ENCODE measurements at regions not wholly inside any gene's neighbourhood (a gene's known extent, or its start where the extent isn't known, plus 50 kb on each side); places are given as distances from the start of the nearest gene placed in this dataset.

GRCh38 chr14:26926585-26926984 lies 328.8 kb upstream of the NOVA1 start:
- H3K36me3 ChIP-seq (ENCODE audit: insufficient read depth, insufficient read length, low read length), result no peaks in the 10 kb centered on the region
- TF ChIP-seq SUZ12 (IDR thresholded peaks at IDR 0.05; ENCODE audit: extremely low read depth, insufficient read depth, insufficient read length) (no peak), YY1 (IDR thresholded peaks at IDR 0.05; ENCODE audit: insufficient read depth, insufficient read length) (no peak), ZNF274 (IDR thresholded peaks at IDR 0.05; ENCODE audit: low read depth, low read length) (no peak)
- H3K4me1 ChIP-seq (ENCODE audit: insufficient read depth, insufficient read length), result no peaks in the 10 kb centered on the region
- H3K9ac ChIP-seq (ENCODE audit: insufficient read length, low read depth), result no peak overlapping the region
- no peaks in the 10 kb centered on the region for H3K9me3 ChIP-seq (ENCODE audit: insufficient read depth, low read length)
- H3K27me3 ChIP-seq (ENCODE audit: insufficient read depth, insufficient read length), result no peaks in the 10 kb centered on the region
- DNase-seq (ENCODE audit: low read depth, low spot score), result no peak
- H3K4me3 ChIP-seq (ENCODE audit: insufficient read length, low read depth), result no peak overlapping the region

GRCh38 chr14:26928019-26928418 lies 330.2 kb upstream of the NOVA1 start:
- Histone ChIP-seq H3K4me3 (ENCODE audit: insufficient read length, low read depth) (no peak overlapping the region), H3K27me3 (ENCODE audit: insufficient read depth, insufficient read length) (no peaks in the 10 kb centered on the region), H3K9ac (ENCODE audit: insufficient read length, low read depth) (no peak overlapping the region), H3K9me3 (ENCODE audit: insufficient read depth, low read length) (no peaks in the 10 kb centered on the region), H3K36me3 (ENCODE audit: insufficient read depth, insufficient read length, low read length) (no peaks in the 10 kb centered on the region), H3K4me1 (ENCODE audit: insufficient read depth, insufficient read length) (no peaks in the 10 kb centered on the region)
- no peak for TF ChIP-seq SUZ12 (IDR thresholded peaks at IDR 0.05; ENCODE audit: extremely low read depth, insufficient read depth, insufficient read length)
- no peak for TF ChIP-seq YY1 (IDR thresholded peaks at IDR 0.05; ENCODE audit: insufficient read depth, insufficient read length)
- no peak for TF ChIP-seq ZNF274 (IDR thresholded peaks at IDR 0.05; ENCODE audit: low read depth, low read length)
- no peak for DNase-seq (ENCODE audit: low read depth, low spot score)

- no peak for DNase-seq (ENCODE audit: low read depth, low spot score)
- TF ChIP-seq YY1 (IDR thresholded peaks at IDR 0.05; ENCODE audit: insufficient read depth, insufficient read length) (no peak), ZNF274 (IDR thresholded peaks at IDR 0.05; ENCODE audit: low read depth, low read length) (no peak), SUZ12 (IDR thresholded peaks at IDR 0.05; ENCODE audit: extremely low read depth, insufficient read depth, insufficient read length) (no peak)
- no peaks in the 10 kb centered on the region for H3K4me1 ChIP-seq (ENCODE audit: insufficient read depth, insufficient read length)
- H3K36me3 ChIP-seq (ENCODE audit: insufficient read depth, insufficient read length, low read length), result no peaks in the 10 kb centered on the region
- no peaks in the 10 kb centered on the region for H3K9me3 ChIP-seq (ENCODE audit: insufficient read depth, low read length)
- H3K9ac ChIP-seq (ENCODE audit: insufficient read length, low read depth), result no peak overlapping the region
- no peak overlapping the region for H3K4me3 ChIP-seq (ENCODE audit: insufficient read length, low read depth)
- H3K27me3 ChIP-seq (ENCODE audit: insufficient read depth, insufficient read length), result no peaks in the 10 kb centered on the region
Observed at GRCh38 chr14:26929361-26929760, 331.5 kb upstream of the NOVA1 start.

GRCh38 chr14:26930576-26930975 lies 332.7 kb upstream of the NOVA1 start:
- no peaks in the 10 kb centered on the region for H3K4me1 ChIP-seq (ENCODE audit: insufficient read depth, insufficient read length)
- 0 out of 2 replicates have a peak, but pooled peaks cover 3% of the 10 kb centered on the region for H3K9me3 ChIP-seq (ENCODE audit: insufficient read depth, low read length)
- H3K27me3 ChIP-seq (ENCODE audit: insufficient read depth, insufficient read length), result no peaks in the 10 kb centered on the region
- no peaks in the 10 kb centered on the region for H3K36me3 ChIP-seq (ENCODE audit: insufficient read depth, insufficient read length, low read length)
- TF ChIP-seq YY1 (IDR thresholded peaks at IDR 0.05; ENCODE audit: insufficient read depth, insufficient read length), result no peak
- no peak for TF ChIP-seq SUZ12 (IDR thresholded peaks at IDR 0.05; ENCODE audit: extremely low read depth, insufficient read depth, insufficient read length)
- no peak for TF ChIP-seq ZNF274 (IDR thresholded peaks at IDR 0.05; ENCODE audit: low read depth, low read length)
- no peak overlapping the region for H3K4me3 ChIP-seq (ENCODE audit: insufficient read length, low read depth)
- no peak for DNase-seq (ENCODE audit: low read depth, low spot score)
- H3K9ac ChIP-seq (ENCODE audit: insufficient read length, low read depth), result no peak overlapping the region

- Histone ChIP-seq H3K4me1 (ENCODE audit: insufficient read depth, insufficient read length) (no peaks in the 10 kb centered on the region), H3K9me3 (ENCODE audit: insufficient read depth, low read length) (peaks cover 11% of the 10 kb centered on the region; the same call in 1 of the 2 replicates), H3K27me3 (ENCODE audit: insufficient read depth, insufficient read length) (no peaks in the 10 kb centered on the region), H3K9ac (ENCODE audit: insufficient read length, low read depth) (no peak overlapping the region), H3K36me3 (ENCODE audit: insufficient read depth, insufficient read length, low read length) (no peaks in the 10 kb centered on the region), H3K4me3 (ENCODE audit: insufficient read length, low read depth) (no peak overlapping the region)
- no peak for TF ChIP-seq ZNF274 (IDR thresholded peaks at IDR 0.05; ENCODE audit: low read depth, low read length)
- no peak for TF ChIP-seq SUZ12 (IDR thresholded peaks at IDR 0.05; ENCODE audit: extremely low read depth, insufficient read depth, insufficient read length)
- TF ChIP-seq YY1 (IDR thresholded peaks at IDR 0.05; ENCODE audit: insufficient read depth, insufficient read length), result no peak
- no peak for DNase-seq (ENCODE audit: low read depth, low spot score)
Observed at GRCh38 chr14:26932606-26933005, 334.8 kb upstream of the NOVA1 start.

- TF ChIP-seq SUZ12 (IDR thresholded peaks at IDR 0.05; ENCODE audit: extremely low read depth, insufficient read depth, insufficient read length) (no peak), ZNF274 (IDR thresholded peaks at IDR 0.05; ENCODE audit: low read depth, low read length) (no peak), YY1 (IDR thresholded peaks at IDR 0.05; ENCODE audit: insufficient read depth, insufficient read length) (no peak)
- DNase-seq (ENCODE audit: low read depth, low spot score), result no peak
- no peaks in the 10 kb centered on the region for H3K36me3 ChIP-seq (ENCODE audit: insufficient read depth, insufficient read length, low read length)
Observed at GRCh38 chr14:26933431-26933830, 335.6 kb upstream of the NOVA1 start.

GRCh38 chr14:26934151-26934550 lies 336.3 kb upstream of the NOVA1 start:
- Histone ChIP-seq H3K9me3 (ENCODE audit: insufficient read depth, low read length) (peaks cover 11% of the 10 kb centered on the region; the same call in 1 of the 2 replicates), H3K9ac (ENCODE audit: insufficient read length, low read depth) (no peak overlapping the region), H3K27me3 (ENCODE audit: insufficient read depth, insufficient read length) (no peaks in the 10 kb centered on the region), H3K36me3 (ENCODE audit: insufficient read depth, insufficient read length, low read length) (no peaks in the 10 kb centered on the region), H3K4me1 (ENCODE audit: insufficient read depth, insufficient read length) (no peaks in the 10 kb centered on the region), H3K4me3 (ENCODE audit: insufficient read length, low read depth) (no peak overlapping the region)
- no peak for TF ChIP-seq YY1 (IDR thresholded peaks at IDR 0.05; ENCODE audit: insufficient read depth, insufficient read length)
- no peak for TF ChIP-seq ZNF274 (IDR thresholded peaks at IDR 0.05; ENCODE audit: low read depth, low read length)
- no peak for TF ChIP-seq SUZ12 (IDR thresholded peaks at IDR 0.05; ENCODE audit: extremely low read depth, insufficient read depth, insufficient read length)
- no peak for DNase-seq (ENCODE audit: low read depth, low spot score)

More at GRCh38 chr14:26933431-26933830, 335.6 kb upstream of the NOVA1 start:
- H3K9me3 ChIP-seq (ENCODE audit: insufficient read depth, low read length), result peaks cover 11% of the 10 kb centered on the region; the same call in 1 of the 2 replicates
- H3K27me3 ChIP-seq (ENCODE audit: insufficient read depth, insufficient read length), result no peaks in the 10 kb centered on the region
- H3K4me1 ChIP-seq (ENCODE audit: insufficient read depth, insufficient read length), result no peaks in the 10 kb centered on the region
- H3K9ac ChIP-seq (ENCODE audit: insufficient read length, low read depth), result no peak overlapping the region
- no peak overlapping the region for H3K4me3 ChIP-seq (ENCODE audit: insufficient read length, low read depth)
